Stimulated activated CD4-positive, alpha-beta T cell treated with anti-CD3 and anti-CD28 coated beads, TNF-alpha, amount 100 ng/mL, for 1 hour (primary cell): ENCODE measurements at regions not wholly inside any gene's neighbourhood (a gene's known extent, or its start where the extent isn't known, plus 50 kb on each side); places are given as distances from the start of the nearest gene placed in this dataset.

Experiments used
- DNase-seq, 3 donors: peaks; one replicate each; pipeline ENCODE4 v3.0.0-alpha.2; 2020; ENCODE audit warnings: low read depth in 3 of 3, low spot score in 1 of 3

- no peak for DNase-seq
Measured at GRCh38 chr2:157934684-157935377, 58.7 kb upstream of the ACVR1 start.

- DNase-seq, result no peak
Measured at GRCh38 chr2:157933160-157933920, 57.2 kb upstream of the ACVR1 start.

GRCh38 chr2:157932480-157933159, 56.5 kb upstream of the ACVR1 start:
- no peak for DNase-seq

GRCh38 chr2:157931542-157931941, 55.4 kb upstream of the ACVR1 start:
- DNase-seq, result no peak

GRCh38 chr2:157930728-157931127, 54.6 kb upstream of the ACVR1 start:
- DNase-seq, result no peak

GRCh38 chr2:157929871-157930667, 53.9 kb upstream of the ACVR1 start:
- DNase-seq, result no peak

- DNase-seq, result no peak
Measured at GRCh38 chr2:157928372-157928771, 52.2 kb upstream of the ACVR1 start.

GRCh38 chr2:157927155-157927554, 51.0 kb upstream of the ACVR1 start:
- no peak for DNase-seq
